ENCODE measurements at regions not wholly inside any gene's neighbourhood (a gene's known extent, or its start where the extent isn't known, plus 50 kb on each side); places are given as distances from the start of the nearest gene placed in this dataset.
A peak's percentile ranks its signal among the peaks of the same experiment; 100 is the strongest.

GRCh38 chr22:45096256-45096907 is 67.3 kb upstream of the NUP50 start:
- peak; percentile 72 for TF ChIP-seq CTCF (IDR thresholded peaks at IDR 0.05)
- intact Hi-C loops (cut with DNase I, micrococcal nuclease) = no loop called here
- H3K36me3 ChIP-seq (ENCODE audit: low read depth) = no peaks in the 10 kb centered on the region
- no peaks in the 10 kb centered on the region for H3K9me3 ChIP-seq
- ATAC-seq (peak; percentile 84), DNase-seq (peak in 2 of 3 donors; percentile 57 to 76)
- peaks cover 3% of the 10 kb centered on the region for H3K4me1 ChIP-seq (ENCODE audit: low read depth)
- no peak overlapping the region for H3K4me3 ChIP-seq

DNA sequence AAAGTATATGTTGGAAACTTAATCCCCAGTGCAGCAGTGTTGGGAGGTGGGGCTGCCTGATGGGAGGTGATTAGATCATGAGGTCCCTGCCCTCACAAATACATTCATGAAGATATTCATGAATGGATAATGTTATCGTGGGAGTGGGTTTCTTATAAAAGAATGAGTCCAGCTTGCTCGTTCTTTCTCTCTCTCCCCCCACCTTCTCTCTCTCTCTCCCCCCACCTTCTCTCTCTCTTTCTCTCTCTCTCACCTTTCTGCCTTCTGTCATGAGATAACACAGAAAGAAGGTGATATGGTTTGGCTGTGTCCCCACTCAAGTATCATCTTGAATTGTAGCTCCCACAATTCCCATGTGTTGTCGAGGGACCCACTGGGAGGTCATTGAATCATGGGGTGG is 66.7 kb upstream of the NUP50 start:
- no peak for DNase-seq
- no peak for TF ChIP-seq CTCF (IDR thresholded peaks at IDR 0.05)
- Histone ChIP-seq H3K4me3 (no peak overlapping the region), H3K9me3 (no peaks in the 10 kb centered on the region), H3K36me3 (ENCODE audit: low read depth) (no peaks in the 10 kb centered on the region), H3K4me1 (ENCODE audit: low read depth) (no peaks in the 10 kb centered on the region)
- no peak for ATAC-seq
- intact Hi-C loops (cut with DNase I, micrococcal nuclease) = no loop called here

DNA sequence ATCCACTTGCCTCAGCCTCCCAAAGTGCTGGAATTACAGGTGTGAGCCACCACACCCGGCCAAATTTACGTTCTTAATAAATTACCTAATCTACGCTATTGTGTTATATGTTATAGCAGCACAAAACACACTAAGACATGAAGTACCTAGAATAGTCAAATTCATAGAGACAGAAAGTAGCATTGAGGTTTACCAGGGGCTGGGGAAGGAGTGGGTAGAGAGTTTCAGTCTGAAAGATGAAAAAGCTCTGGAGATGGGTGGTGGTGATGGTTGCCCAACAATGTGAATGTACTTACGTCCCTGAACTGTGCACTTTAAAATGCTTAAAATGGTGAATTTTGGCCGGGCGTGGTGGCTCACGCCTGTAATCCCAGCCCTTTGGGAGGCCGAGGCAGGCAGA is 65.7 kb upstream of the NUP50 start:
- no peaks in the 10 kb centered on the region for H3K36me3 ChIP-seq (ENCODE audit: low read depth)
- intact Hi-C loops (cut with DNase I, micrococcal nuclease) = no loop called here
- no peak for DNase-seq
- H3K4me3 ChIP-seq = no peak overlapping the region
- no peak for TF ChIP-seq CTCF (IDR thresholded peaks at IDR 0.05)
- no peak for ATAC-seq
- H3K9me3 ChIP-seq = no peaks in the 10 kb centered on the region
- H3K4me1 ChIP-seq (ENCODE audit: low read depth) = no peaks in the 10 kb centered on the region

- DNase-seq (no peak), ATAC-seq (no peak)
- no peak overlapping the region for H3K4me3 ChIP-seq
- H3K36me3 ChIP-seq (ENCODE audit: low read depth) = no peaks in the 10 kb centered on the region
- no peak for TF ChIP-seq CTCF (IDR thresholded peaks at IDR 0.05)
- no peaks in the 10 kb centered on the region for H3K4me1 ChIP-seq (ENCODE audit: low read depth)
- no peaks in the 10 kb centered on the region for H3K9me3 ChIP-seq
- intact Hi-C loops (cut with DNase I, micrococcal nuclease) = no loop called here
Observed at GRCh38 chr22:45099961-45100360, 63.8 kb upstream of the NUP50 start.

GRCh38 chr22:45101515-45102227 is 62.1 kb upstream of the NUP50 start:
- peak; percentile 59 for ATAC-seq
- H3K4me3 ChIP-seq = no peak overlapping the region
- intact Hi-C loops (cut with DNase I, micrococcal nuclease) = no loop called here
- no peak for TF ChIP-seq CTCF (IDR thresholded peaks at IDR 0.05)
- H3K9me3 ChIP-seq = no peaks in the 10 kb centered on the region
- DNase-seq = peak in 2 of 3 donors; percentile 35 to 55
- no peaks in the 10 kb centered on the region for H3K4me1 ChIP-seq (ENCODE audit: low read depth)
- no peaks in the 10 kb centered on the region for H3K36me3 ChIP-seq (ENCODE audit: low read depth)

All from mucosa of descending colon (tissue), 3 donors.